CD14-positive monocyte (primary cell): ENCODE measurements at regions not wholly inside any gene's neighbourhood (a gene's known extent, or its start where the extent isn't known, plus 50 kb on each side); places are given as distances from the start of the nearest gene placed in this dataset.
A peak's percentile ranks its signal among the peaks of the same experiment; 100 is the strongest.

Experiments
- DNase-seq, 3 donors: peaks; one replicate each; pipeline ENCODE4 v3.0.0-alpha.2; 2011 to 2022
- H2AFZ ChIP-seq: 2 replicates; pipeline ENCODE4 v1.6.0; 2012; ENCODE audit warnings: mild to moderate bottlenecking, low read depth, low read length, inconsistent platforms; ENCODE audit not compliant: insufficient read depth, poor library complexity, severe bottlenecking
- H3K27ac ChIP-seq, 2 donors: 1 replicate in 1 of 2; 2 replicates in 1 of 2; pipeline ENCODE4 v1.5.1; 2012 to 2013; ENCODE audit warnings: low read length in 2 of 2, control low read depth in 1 of 2, inconsistent platforms in 1 of 2, low read depth in 1 of 2, mild to moderate bottlenecking in 1 of 2
- H3K27me3 ChIP-seq, 2 donors: one replicate each; pipeline versions ENCODE4 v1.6.0 to v1.6.1; 2011 to 2013; ENCODE audit warnings: low read length in 2 of 2; ENCODE audit not compliant: control insufficient read depth in 2 of 2, insufficient read depth in 2 of 2
- H3K36me3 ChIP-seq, 2 donors: replicated peaks in 1 of 2; 1 replicate in 1 of 2; 2 replicates in 1 of 2; pipeline versions ENCODE4 v1.5.1 to v1.6.1; 2012 to 2013; ENCODE audit warnings: low read length in 2 of 2, control low read depth in 1 of 2, inconsistent platforms in 1 of 2, mild to moderate bottlenecking in 1 of 2; ENCODE audit not compliant: insufficient read depth in 2 of 2, control insufficient read depth in 1 of 2
- H3K4me1 ChIP-seq, 2 donors: 1 replicate in 1 of 2; 2 replicates in 1 of 2; pipeline versions ENCODE4 v1.5.1 to v1.6.1; 2012 to 2013; ENCODE audit warnings: low read length in 2 of 2, control low read depth in 1 of 2, inconsistent platforms in 1 of 2, mild to moderate bottlenecking in 1 of 2, moderate library complexity in 1 of 2; ENCODE audit not compliant: insufficient read depth in 2 of 2, control insufficient read depth in 1 of 2
- H3K4me2 ChIP-seq: replicated peaks from 2 replicates; pipeline ENCODE3; 2012; ENCODE audit warnings: low read length, moderate library complexity, mild to moderate bottlenecking; ENCODE audit not compliant: poor library complexity, severe bottlenecking; ENCODE audit errors: extremely low read depth
- H3K4me3 ChIP-seq, 3 experiments: fragments of 200-600 bp in 1 of 3; sonication (generic) in 1 of 3; replicated peaks in 1 of 3; 1 replicate in 2 of 3; 2 replicates in 1 of 3; pipeline ENCODE4 v1.5.1; 2011 to 2013; ENCODE audit warnings: low read length in 3 of 3, mild to moderate bottlenecking in 3 of 3, control low read depth in 2 of 3, low read depth in 2 of 3, inconsistent platforms in 1 of 3, moderate library complexity in 1 of 3
- H3K79me2 ChIP-seq: 2 replicates; pipeline ENCODE4 v1.6.0; 2012; ENCODE audit warnings: mild to moderate bottlenecking, control low read depth, inconsistent platforms, low read length, moderate library complexity; ENCODE audit not compliant: insufficient read depth
- H3K9ac ChIP-seq: 2 replicates; pipeline ENCODE4 v1.6.0; 2017; ENCODE audit warnings: low read length, mild to moderate bottlenecking; ENCODE audit not compliant: insufficient read depth, poor library complexity, severe bottlenecking
- H3K9me3 ChIP-seq, 2 donors: replicated peaks in 1 of 2; 1 replicate in 1 of 2; 2 replicates in 1 of 2; pipeline versions ENCODE4 v1.5.1 to v1.6.1; 2012 to 2013; ENCODE audit warnings: low read length in 2 of 2, control low read depth in 1 of 2; ENCODE audit not compliant: control insufficient read depth in 1 of 2, insufficient read depth in 1 of 2
- H4K20me1 ChIP-seq: 2 replicates; pipeline ENCODE4 v1.6.0; 2012; ENCODE audit warnings: mild to moderate bottlenecking, low read length, control low read depth, moderate library complexity; ENCODE audit not compliant: insufficient read depth
- H3K27ac Mint-ChIP-seq, 7 donors: one replicate each; pipeline ENCODE4 v1.8.0; 2020; ENCODE audit warnings: mild to moderate bottlenecking in 7 of 7, mixed read lengths in 7 of 7, moderate library complexity in 6 of 7, inconsistent platforms in 2 of 7
- H3K27me3 Mint-ChIP-seq, 3 donors: one replicate each; pipeline ENCODE4 v1.8.0; 2021 to 2022; ENCODE audit warnings: low read depth in 3 of 3, mild to moderate bottlenecking in 3 of 3, mixed read lengths in 3 of 3, moderate library complexity in 3 of 3, inconsistent platforms in 1 of 3
- H3K36me3 Mint-ChIP-seq, 2 donors: one replicate each; pipeline ENCODE4 v1.8.0; 2020; ENCODE audit warnings: mixed read lengths in 2 of 2, inconsistent platforms in 1 of 2, mild to moderate bottlenecking in 1 of 2
- H3K4me1 Mint-ChIP-seq: one replicate; pipeline ENCODE4 v1.8.0; 2020; ENCODE audit warnings: mild to moderate bottlenecking, mixed read lengths
- H3K4me3 Mint-ChIP-seq, 2 donors: one replicate each; pipeline ENCODE4 v1.8.0; 2020; ENCODE audit warnings: mild to moderate bottlenecking in 2 of 2, mixed read lengths in 2 of 2, moderate library complexity in 1 of 2
- H3K9me3 Mint-ChIP-seq, 7 donors: one replicate each; pipeline ENCODE4 v1.8.0; 2020 to 2022; ENCODE audit warnings: mixed read lengths in 7 of 7, mild to moderate bottlenecking in 6 of 7, moderate library complexity in 6 of 7, inconsistent platforms in 2 of 7
- WGBS: methylation state at CpG from one replicate; pipeline ENCODE4 v1.1.5; 2013; ENCODE audit warnings: missing lambda C conversion rate; ENCODE audit not compliant: insufficient coverage; 5-methylcytosine and 5-hydroxymethylcytosine counted together
- intact Hi-C, 2 donors: fragments of 100-400 bp; cut with micrococcal nuclease; formaldehyde crosslinking; loops; one replicate each; pipeline versions ENCODE4 v1.15.0 to v1.15.1; 2023
- TF ChIP-seq, protein P1 (sequence below): fragments of 200-600 bp; IDR thresholded peaks from one replicate; pipeline ENCODE4 v1.8.0; 2022; ENCODE audit warnings: antibody characterized with exemption, mild to moderate bottlenecking

GRCh38 chr9:129544761-129545160, 76.1 kb downstream of the C9orf50 start:
- no peak overlapping the region for H3K9ac ChIP-seq
- H3K36me3 ChIP-seq: no peaks in the 10 kb centered on the region
- DNase-seq: no peak
- no peak overlapping the region for H3K27ac ChIP-seq
- H2AFZ ChIP-seq: no peak overlapping the region
- Mint-ChIP-seq H3K4me3 (no peak overlapping the region), H3K36me3 (peaks cover 0 to 4% of the 10 kb centered on the region in 2 donors), H3K27ac (no peak overlapping the region), H3K4me1 (peaks cover 37% of the 10 kb centered on the region), H3K9me3 (peaks cover 0 to 5% (median 2%) of the 10 kb centered on the region in 7 donors), H3K27me3 (peaks cover 15 to 19% (median 18%) of the 10 kb centered on the region in 3 donors)
- H3K27me3 ChIP-seq: peaks cover 0 to 11% of the 10 kb centered on the region in 2 donors
- TF ChIP-seq, protein P1, sequence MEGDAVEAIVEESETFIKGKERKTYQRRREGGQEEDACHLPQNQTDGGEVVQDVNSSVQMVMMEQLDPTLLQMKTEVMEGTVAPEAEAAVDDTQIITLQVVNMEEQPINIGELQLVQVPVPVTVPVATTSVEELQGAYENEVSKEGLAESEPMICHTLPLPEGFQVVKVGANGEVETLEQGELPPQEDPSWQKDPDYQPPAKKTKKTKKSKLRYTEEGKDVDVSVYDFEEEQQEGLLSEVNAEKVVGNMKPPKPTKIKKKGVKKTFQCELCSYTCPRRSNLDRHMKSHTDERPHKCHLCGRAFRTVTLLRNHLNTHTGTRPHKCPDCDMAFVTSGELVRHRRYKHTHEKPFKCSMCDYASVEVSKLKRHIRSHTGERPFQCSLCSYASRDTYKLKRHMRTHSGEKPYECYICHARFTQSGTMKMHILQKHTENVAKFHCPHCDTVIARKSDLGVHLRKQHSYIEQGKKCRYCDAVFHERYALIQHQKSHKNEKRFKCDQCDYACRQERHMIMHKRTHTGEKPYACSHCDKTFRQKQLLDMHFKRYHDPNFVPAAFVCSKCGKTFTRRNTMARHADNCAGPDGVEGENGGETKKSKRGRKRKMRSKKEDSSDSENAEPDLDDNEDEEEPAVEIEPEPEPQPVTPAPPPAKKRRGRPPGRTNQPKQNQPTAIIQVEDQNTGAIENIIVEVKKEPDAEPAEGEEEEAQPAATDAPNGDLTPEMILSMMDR: no peak
- no peaks in the 10 kb centered on the region for H3K79me2 ChIP-seq
- H3K9me3 ChIP-seq: peaks cover under 1 to 2% of the 10 kb centered on the region in 2 donors
- no peak overlapping the region for H3K4me3 ChIP-seq
- 60% methylated on average over 2 of the region's 6 CpGs for WGBS
- no peak overlapping the region for H3K4me2 ChIP-seq
- no peaks in the 10 kb centered on the region for H4K20me1 ChIP-seq
- intact Hi-C loops: no loop called here
- peaks cover 13 to 49% of the 10 kb centered on the region in 2 donors for H3K4me1 ChIP-seq

DNA sequence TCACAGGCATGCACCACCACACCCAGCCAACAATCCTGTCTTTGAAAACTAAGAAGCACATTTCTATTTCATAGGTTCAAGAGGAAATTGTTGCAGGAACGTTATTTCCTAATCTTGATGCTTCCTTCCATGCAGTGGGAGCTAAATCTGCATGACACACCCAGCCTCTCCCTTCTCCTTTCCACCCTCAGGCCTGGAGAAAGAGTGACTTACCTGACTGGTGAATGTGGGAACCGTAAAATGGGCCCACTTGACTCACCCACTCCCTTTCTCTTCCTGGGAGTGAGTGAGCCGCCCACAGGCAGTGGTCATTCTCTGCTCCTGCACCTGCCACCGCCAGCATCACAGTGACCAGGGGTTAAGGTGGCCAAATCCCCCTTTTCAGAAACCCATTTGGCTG, 78.2 kb downstream of the C9orf50 start:
- Mint-ChIP-seq H3K27ac (peak overlapping the region in 3 of 7 donors; percentile 11 to 68 (median 58)), H3K36me3 (peaks cover 0 to 2% of the 10 kb centered on the region in 2 donors), H3K4me1 (peaks cover 29% of the 10 kb centered on the region), H3K27me3 (peaks cover 4 to 7% (median 5%) of the 10 kb centered on the region in 3 donors), H3K9me3 (peaks cover 2 to 15% (median 10%) of the 10 kb centered on the region in 7 donors), H3K4me3 (peak overlapping the region in 1 of 2 donors; percentile 68)
- Histone ChIP-seq H3K4me2 (peak overlapping the region; percentile 32), H3K4me1 (peaks cover 12 to 41% of the 10 kb centered on the region in 2 donors), H3K4me3 (peak overlapping the region in 1 of 3 experiments; percentile 24), H3K27me3 (no peaks in the 10 kb centered on the region), H3K79me2 (no peaks in the 10 kb centered on the region), H3K9me3 (peaks cover 6 to 7% of the 10 kb centered on the region in 2 donors), H3K36me3 (no peaks in the 10 kb centered on the region), H2AFZ (no peak overlapping the region), H4K20me1 (no peaks in the 10 kb centered on the region), H3K9ac (no peak overlapping the region), H3K27ac (peak overlapping the region in 1 of 2 donors; percentile 31)
- WGBS: 55% methylated on average over 3 of the region's 4 CpGs
- peak in 2 of 3 donors; percentile 33 to 46 for DNase-seq
- intact Hi-C loops: no loop called here
- TF ChIP-seq, protein P1: no peak
